ENCODE measurements at regions not wholly inside any gene's neighbourhood (a gene's known extent, or its start where the extent isn't known, plus 50 kb on each side); places are given as distances from the start of the nearest gene placed in this dataset.

DNA sequence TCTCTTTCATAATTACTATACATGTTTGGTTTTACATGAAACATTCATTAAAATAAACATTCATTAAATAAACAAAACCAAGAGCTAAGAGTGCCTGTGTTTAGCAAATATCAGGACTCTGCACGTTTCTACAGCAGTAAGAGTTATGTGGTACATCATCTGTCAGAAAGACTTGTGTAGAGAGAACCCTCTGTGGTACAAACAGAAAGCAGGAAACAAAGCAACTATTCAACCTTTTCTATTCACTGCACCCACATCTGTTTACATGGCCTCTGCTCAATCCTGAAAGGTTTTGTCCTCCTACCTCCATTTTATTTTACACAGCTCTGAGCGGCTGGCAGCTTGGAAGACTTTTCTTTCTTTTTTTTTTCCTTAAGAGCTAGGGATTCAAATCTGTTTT lies 90.7 kb upstream of the PCDH18 start:
- DNase-seq: no peak

DNA sequence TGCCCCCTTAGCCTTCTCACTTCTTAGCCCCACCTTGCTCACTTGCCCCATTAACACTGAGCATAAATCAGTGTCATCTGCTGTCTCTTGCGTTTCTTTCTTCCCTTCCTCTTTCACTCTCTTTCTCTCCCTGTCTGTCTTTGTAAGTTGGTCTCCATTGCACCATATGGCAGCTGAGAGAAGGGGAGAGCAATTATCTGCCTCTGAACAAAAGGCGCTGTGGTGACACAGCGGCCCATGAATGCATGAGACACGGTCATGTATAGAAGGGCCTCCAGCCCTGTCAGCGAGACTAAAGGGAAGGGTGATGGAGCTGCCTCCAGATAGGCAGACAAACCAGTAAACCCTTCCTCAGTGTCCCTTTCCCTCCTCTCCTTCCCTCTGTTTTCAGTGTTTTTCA lies 88.8 kb upstream of the PCDH18 start:
- DNase-seq: no peak

DNA sequence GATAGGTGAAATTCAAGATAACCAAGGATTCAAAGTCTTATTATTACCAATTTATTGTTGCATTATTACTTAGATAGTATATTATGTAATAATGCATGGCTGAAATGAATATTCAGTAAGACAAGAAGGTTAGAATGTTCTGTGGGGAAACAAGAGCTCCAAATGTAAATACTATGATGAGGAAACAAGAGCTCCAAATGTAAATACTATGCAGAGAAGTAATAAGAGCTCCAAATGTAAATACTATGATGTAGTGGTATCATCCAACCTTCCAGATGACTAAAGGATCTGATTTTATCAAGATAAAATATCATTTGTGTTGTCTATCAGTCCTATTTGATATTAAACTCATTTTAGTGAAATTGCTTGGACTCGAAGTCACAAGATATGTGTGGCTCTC lies 82.2 kb upstream of the PCDH18 start:
- no peak for DNase-seq

DNA sequence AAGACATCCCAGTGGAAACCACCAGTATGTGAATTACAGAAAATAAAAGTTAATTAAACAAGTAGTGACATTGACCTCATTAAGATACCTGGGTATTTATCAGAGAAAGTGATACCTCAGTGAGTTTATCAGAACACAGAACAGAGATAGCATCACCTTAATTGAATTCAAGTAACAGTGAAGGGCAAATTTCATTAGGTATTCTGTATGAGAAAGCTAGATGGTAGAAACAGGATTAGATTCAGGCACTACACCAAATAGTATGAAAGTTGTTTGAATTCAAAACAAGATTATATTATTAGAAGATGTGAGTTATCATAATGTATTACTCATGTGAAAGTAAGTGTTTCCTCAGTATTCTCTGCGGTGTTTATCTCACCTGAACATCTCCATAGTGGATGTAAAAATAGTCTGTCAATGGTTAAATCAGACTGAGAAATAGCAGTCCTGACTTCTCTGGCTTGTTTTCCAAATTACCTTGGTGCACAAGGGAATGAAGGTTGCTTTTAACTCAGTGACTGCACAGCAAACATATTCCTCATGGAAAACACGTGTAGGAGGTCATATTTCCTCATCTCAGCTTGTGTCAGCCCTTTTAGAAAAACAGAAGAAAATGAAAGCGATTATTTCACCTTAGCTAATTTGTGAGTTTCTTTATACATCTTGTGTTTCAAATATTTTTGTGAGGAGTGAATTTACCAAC lies 79.9 kb upstream of the PCDH18 start:
- no peak for DNase-seq

DNA sequence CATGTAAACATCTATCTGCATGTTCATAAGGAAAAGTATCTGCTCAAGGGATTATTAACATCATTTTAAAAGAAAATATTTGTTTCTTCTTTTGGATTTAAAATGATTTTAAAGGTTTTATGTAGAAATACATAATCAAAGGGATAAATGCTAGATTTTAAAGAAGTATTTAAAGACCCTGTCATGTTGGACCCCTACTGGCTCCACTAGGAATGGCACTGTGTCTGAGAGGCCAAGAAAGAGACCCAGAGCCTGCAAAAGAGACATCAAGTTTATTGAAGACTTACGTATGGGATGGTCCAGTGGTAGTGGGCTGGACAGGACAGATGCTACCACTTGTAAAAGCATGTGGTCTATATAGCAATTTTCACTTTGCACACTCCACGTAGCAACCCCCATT lies 78.7 kb upstream of the PCDH18 start:
- DNase-seq: no peak

DNA sequence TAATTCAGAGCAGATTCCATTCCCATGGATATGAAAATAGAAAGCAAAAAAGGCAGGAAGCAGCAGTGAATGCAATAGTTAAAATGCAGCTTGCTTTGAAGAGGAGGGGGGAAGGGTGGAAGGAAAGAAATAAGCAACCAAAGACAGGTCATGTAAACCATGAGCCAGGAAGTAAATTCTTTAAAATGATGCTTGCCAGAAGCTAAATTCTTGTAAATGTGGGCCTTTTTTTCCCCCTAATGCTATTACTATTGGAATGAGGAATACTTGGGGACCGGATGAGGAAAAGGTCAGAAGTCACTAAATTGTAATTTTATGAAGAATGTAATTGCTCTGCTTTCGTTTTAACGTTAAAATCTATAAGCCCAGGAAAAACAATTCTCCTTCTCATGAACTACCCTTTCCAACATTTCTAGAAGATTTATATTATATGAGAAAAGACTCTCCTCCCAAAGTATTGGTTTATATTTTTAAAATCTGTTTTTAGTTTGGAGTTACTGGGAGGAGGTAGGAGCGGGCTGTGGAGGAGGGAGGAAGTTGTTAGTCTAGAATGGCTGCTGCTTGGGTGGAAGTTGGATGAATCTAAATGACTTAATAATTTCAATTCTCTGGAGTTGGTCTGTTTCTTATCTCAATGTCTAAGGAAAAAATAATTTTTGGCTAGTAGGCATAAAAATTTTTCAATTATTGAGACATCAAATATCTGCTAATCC lies 77.6 kb upstream of the PCDH18 start:
- no peak for DNase-seq

DNA sequence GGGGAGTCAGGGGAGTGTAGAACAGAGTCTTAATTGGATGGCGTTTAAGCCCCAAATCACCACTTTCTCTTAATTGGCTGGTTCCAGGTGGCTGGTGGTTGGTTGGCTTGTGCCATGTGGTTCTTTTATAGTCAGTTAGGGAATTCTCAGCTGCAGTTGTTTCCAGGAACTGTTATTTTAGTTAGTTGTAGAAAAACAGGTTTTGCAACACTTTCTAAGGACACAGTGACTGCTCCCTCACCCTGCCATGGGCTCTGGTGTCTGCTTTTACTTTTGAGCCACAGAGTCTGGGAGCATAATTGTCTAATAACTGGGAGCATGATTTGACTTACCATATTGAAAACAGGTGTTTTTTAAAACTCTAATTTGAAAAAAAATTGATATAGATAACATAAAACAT lies 75.8 kb upstream of the PCDH18 start:
- no peak for DNase-seq

DNA sequence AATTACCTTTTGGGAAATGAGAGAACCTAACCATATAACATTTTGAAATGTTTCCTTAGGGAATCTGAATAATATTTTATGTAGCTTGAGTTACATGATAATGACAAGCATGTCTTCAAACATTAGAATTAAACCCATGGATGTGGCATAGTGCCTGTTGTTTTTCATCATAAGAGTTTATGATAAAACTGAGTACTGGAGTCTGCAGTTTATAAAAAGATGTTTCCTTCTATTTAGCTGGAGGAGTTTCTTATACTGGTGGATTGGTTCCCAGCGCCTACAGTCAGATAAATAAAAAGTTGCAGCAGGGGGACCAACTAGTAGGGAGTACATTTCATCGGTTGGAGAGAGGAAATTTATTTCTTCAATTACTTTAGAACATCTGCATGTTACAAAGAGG lies 70.1 kb upstream of the PCDH18 start:
- DNase-seq: no peak

DNA sequence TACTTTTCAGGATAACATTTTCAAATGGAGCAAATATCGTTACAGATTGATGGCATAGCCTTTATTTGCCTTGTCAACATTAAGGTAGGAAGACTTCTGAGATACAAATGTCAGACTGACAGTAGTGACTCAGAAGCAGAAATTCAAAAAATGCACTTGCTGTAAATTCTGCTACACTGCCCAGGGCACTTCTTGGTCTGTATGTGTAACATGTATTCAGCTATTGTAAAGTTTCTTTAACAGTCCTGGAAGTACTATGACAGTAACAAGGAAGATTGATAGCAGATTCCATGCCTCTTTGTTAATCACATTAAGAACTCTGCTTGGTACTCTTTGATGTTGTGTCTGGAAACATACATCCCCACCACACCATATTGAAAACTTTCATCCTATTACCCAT lies 69.6 kb upstream of the PCDH18 start:
- DNase-seq: no peak

DNA sequence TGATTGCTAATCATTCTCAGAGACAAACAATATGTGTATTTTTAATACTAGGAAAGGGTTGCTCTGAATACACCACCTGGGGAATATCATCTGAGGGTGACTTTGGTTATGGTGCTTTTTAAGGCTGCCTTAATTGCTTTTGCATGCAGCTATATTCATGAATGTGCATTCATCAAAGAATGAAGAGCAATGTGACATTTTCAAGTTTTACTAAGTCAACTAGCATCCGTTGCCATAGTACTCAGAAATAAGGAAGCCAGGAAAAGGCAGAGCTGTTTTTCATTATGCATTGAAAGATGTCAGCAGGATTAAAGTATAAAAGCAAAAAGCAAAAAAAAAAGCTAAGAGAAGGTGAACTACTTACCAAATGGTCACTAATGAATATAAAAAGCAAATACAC lies 67.4 kb upstream of the PCDH18 start:
- no peak for DNase-seq

DNA sequence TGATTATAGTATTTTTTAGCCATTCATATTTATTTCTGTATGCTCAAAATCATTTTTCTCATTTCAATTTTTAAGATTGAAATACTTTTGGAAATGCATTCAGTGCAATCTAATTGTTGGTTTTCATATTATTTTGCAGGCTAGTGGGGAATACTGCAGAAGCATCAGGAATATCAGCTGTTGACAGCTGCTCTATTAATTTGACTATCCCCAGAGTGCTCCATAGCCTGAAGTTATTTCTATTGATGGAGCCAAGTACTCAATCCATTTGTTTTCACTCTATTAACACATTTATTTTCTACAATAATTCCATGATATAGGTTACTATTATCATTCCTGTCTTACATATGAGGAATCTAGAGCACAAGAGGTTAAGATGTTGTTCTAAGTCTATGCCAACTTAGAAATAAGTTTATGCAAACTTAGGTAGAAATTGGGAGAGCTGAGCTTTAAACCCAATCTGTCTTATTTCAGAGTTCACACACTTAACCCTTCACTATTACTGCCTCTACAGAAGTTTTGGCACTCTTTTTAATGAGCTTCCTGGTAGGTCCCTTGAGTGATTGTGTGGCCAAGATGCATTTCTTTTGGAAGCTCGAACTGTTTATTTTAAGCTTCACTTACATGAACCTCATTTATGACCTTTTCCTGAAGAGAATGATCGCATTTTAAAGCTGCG lies 65.6 kb upstream of the PCDH18 start:
- no peak for DNase-seq

DNA sequence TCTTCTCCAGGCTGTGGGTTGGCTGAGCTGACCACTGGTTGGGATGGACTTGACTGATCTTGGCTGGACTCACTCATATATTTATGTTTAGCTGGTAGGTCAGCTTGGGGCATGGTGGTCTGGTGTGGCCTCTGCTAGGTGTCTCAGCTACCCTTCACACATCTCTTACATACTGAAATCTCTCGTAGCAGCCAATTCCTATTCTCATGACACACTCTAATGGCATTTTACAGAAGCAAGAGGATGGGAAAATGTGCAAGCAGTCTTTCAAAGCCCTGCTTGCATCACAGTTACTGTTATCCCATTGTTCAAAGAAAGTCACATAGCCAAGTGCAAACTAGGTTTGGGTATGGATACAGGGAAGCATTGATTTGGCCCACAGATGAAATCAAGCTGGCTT lies 55.5 kb upstream of the PCDH18 start:
- DNase-seq: no peak

DNA sequence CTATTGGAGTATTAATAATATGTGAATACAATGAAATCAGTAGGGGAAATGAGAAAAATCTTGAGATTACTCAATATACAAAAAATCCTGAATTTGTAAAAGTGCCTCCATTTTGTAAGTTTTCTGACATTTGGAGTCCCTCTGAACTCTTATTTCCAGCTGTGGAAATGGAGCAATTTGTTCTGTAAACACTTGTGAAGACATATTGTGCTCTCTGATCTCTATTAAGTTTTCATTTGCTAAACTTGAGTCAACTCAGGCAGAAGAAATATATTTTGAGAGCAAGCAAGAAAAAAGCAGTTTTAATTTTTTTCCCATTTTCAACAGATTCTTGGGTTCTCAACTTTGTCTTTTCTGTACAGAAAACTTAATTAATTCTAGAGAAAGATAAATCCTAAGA lies 51.4 kb upstream of the PCDH18 start:
- no peak for DNase-seq

All from activated T-cell treated with anti-CD3 and anti-CD28 coated beads, Interleukin-2, amount 50 U/mL, for 48 hours (primary cell).